ENCODE measurements at regions not wholly inside any gene's neighbourhood (a gene's known extent, or its start where the extent isn't known, plus 50 kb on each side); places are given as distances from the start of the nearest gene placed in this dataset.

GRCh38 chr3:4219227-4219568 lies 84.0 kb upstream of the SETMAR start:
- Histone ChIP-seq H2AFZ (ENCODE audit: low read depth, low read length) (no peak overlapping the region), H3K36me3 (ENCODE audit: insufficient read depth, low read length) (no peaks in the 10 kb centered on the region), H3K9ac (ENCODE audit: low read length) (no peak overlapping the region), H3K4me2 (ENCODE audit: low read length) (no peak overlapping the region), H3K9me3 (ENCODE audit: low read length) (no peaks in the 10 kb centered on the region), H3K27ac (ENCODE audit: low read length) (no peak overlapping the region), H3K9me2 (ENCODE audit: insufficient read depth, low read length) (no peaks in the 10 kb centered on the region), H3K79me2 (replicated peaks; ENCODE audit: insufficient read depth, low read length) (no peaks in the 10 kb centered on the region), H4K20me1 (ENCODE audit: insufficient read depth) (no peaks in the 10 kb centered on the region), H3K4me3 (ENCODE audit: low read length) (no peak overlapping the region), H3F3A (ENCODE audit: insufficient read depth, low read length, poor library complexity, severe bottlenecking) (no peaks in the 10 kb centered on the region), H3K27me3 (ENCODE audit: insufficient read depth, low read depth, low read length) (no peaks in the 10 kb centered on the region)
- TF ChIP-seq POLR2AphosphoS5 (IDR thresholded peaks at IDR 0.05): no peak
- TF ChIP-seq EP300 (conservative IDR thresholded peaks at IDR 0.05; ENCODE audit: poor library complexity, severe bottlenecking): no peak
- TF ChIP-seq CTCF (IDR thresholded peaks at IDR 0.05; ENCODE audit: poor library complexity, severe bottlenecking): no peak
- no peak for TF ChIP-seq REST (IDR thresholded peaks at IDR 0.05; ENCODE audit: borderline replicate concordance)
- no peak for TF ChIP-seq EZH2 (IDR thresholded peaks at IDR 0.05; ENCODE audit: borderline replicate concordance, insufficient read depth, low read length, poor library complexity, severe bottlenecking)
- no peak for TF ChIP-seq SMC3 (conservative IDR thresholded peaks at IDR 0.05; ENCODE audit: poor library complexity)
- TF ChIP-seq TAF1 (IDR thresholded peaks at IDR 0.05; ENCODE audit: low read depth): no peak
- no peak for TF ChIP-seq RAD21 (conservative IDR thresholded peaks at IDR 0.05)
- TF ChIP-seq MXI1 (conservative IDR thresholded peaks at IDR 0.05; ENCODE audit: poor library complexity, severe bottlenecking): no peak

GRCh38 chr3:4220065-4220464 lies 83.1 kb upstream of the SETMAR start:
- Histone ChIP-seq H3K9me2 (ENCODE audit: insufficient read depth, low read length) (no peaks in the 10 kb centered on the region), H2AFZ (ENCODE audit: low read depth, low read length) (no peak overlapping the region), H3K4me3 (ENCODE audit: low read length) (no peak overlapping the region), H3K9me3 (ENCODE audit: low read length) (no peaks in the 10 kb centered on the region), H3K79me2 (replicated peaks; ENCODE audit: insufficient read depth, low read length) (no peaks in the 10 kb centered on the region), H4K20me1 (ENCODE audit: insufficient read depth) (no peaks in the 10 kb centered on the region), H3K27me3 (ENCODE audit: insufficient read depth, low read depth, low read length) (no peaks in the 10 kb centered on the region), H3K36me3 (ENCODE audit: insufficient read depth, low read length) (no peaks in the 10 kb centered on the region), H3K9ac (ENCODE audit: low read length) (no peak overlapping the region), H3F3A (ENCODE audit: insufficient read depth, low read length, poor library complexity, severe bottlenecking) (no peaks in the 10 kb centered on the region), H3K27ac (ENCODE audit: low read length) (no peak overlapping the region), H3K4me2 (ENCODE audit: low read length) (no peak overlapping the region)
- TF ChIP-seq POLR2AphosphoS5 (IDR thresholded peaks at IDR 0.05) (no peak), TAF1 (IDR thresholded peaks at IDR 0.05; ENCODE audit: low read depth) (no peak), SMC3 (conservative IDR thresholded peaks at IDR 0.05; ENCODE audit: poor library complexity) (no peak), EZH2 (IDR thresholded peaks at IDR 0.05; ENCODE audit: borderline replicate concordance, insufficient read depth, low read length, poor library complexity, severe bottlenecking) (no peak), REST (IDR thresholded peaks at IDR 0.05; ENCODE audit: borderline replicate concordance) (no peak), CTCF (IDR thresholded peaks at IDR 0.05; ENCODE audit: poor library complexity, severe bottlenecking) (no peak), EP300 (conservative IDR thresholded peaks at IDR 0.05; ENCODE audit: poor library complexity, severe bottlenecking) (no peak)

Data from neural cell (in vitro differentiated cells).